Osteoblast (primary cell): ENCODE measurements at regions not wholly inside any gene's neighbourhood (a gene's known extent, or its start where the extent isn't known, plus 50 kb on each side); places are given as distances from the start of the nearest gene placed in this dataset.

Experiments
- DNase-seq: peaks from one replicate; pipeline ENCODE4 v3.0.0; 2011; ENCODE audit warnings: low spot score, mixed read lengths; ENCODE audit not compliant: insufficient read length; ENCODE audit errors: missing footprints
- H2AFZ ChIP-seq: 2 replicates; pipeline ENCODE4 v1.6.0; 2011; ENCODE audit warnings: mild to moderate bottlenecking, low read length
- H3K27ac ChIP-seq: 2 replicates; pipeline ENCODE4 v1.5.1; 2011; ENCODE audit warnings: mild to moderate bottlenecking, low read depth, low read length, moderate library complexity
- H3K27me3 ChIP-seq: 2 replicates; pipeline ENCODE4 v1.6.0; 2012; ENCODE audit warnings: mild to moderate bottlenecking, control low read depth, inconsistent platforms, low read length, moderate library complexity; ENCODE audit not compliant: insufficient read depth
- H3K36me3 ChIP-seq: 2 replicates; pipeline ENCODE4 v1.5.1; 2011; ENCODE audit warnings: mild to moderate bottlenecking, low read length, control low read depth, moderate library complexity; ENCODE audit not compliant: insufficient read depth
- H3K4me1 ChIP-seq: 2 replicates; pipeline ENCODE4 v1.5.1; 2011; ENCODE audit warnings: mild to moderate bottlenecking, low read length, control low read depth, moderate library complexity; ENCODE audit not compliant: insufficient read depth
- H3K4me2 ChIP-seq: 2 replicates; pipeline ENCODE4 v1.6.0; 2011; ENCODE audit warnings: mild to moderate bottlenecking, low read length; ENCODE audit not compliant: insufficient read depth
- H3K4me3 ChIP-seq: fragments of 200-600 bp; sonication (generic); 3 replicates; pipeline ENCODE4 v1.5.1; 2012; ENCODE audit warnings: mild to moderate bottlenecking, low read length, inconsistent platforms; ENCODE audit not compliant: insufficient read depth
- H3K79me2 ChIP-seq: 2 replicates; pipeline ENCODE4 v1.6.0; 2012; ENCODE audit warnings: mild to moderate bottlenecking, low read length, control low read depth, inconsistent platforms; ENCODE audit not compliant: insufficient read depth
- H3K9me3 ChIP-seq: 2 replicates; pipeline ENCODE4 v1.5.1; 2011; ENCODE audit warnings: low read depth, low read length, control low read depth
- H4K20me1 ChIP-seq: 2 replicates; pipeline ENCODE4 v1.6.0; 2012; ENCODE audit warnings: mild to moderate bottlenecking, low read length, control low read depth; ENCODE audit not compliant: insufficient read depth
- CTCF ChIP-seq: IDR thresholded peaks from 2 replicates; pipeline ENCODE4 v1.5.1; 2011; ENCODE audit warnings: mild to moderate bottlenecking, low read depth, low read length, moderate library complexity; ENCODE audit errors: extremely low read depth

- Histone ChIP-seq H3K9me3 (no peaks in the 10 kb centered on the region), H2AFZ (no peak overlapping the region), H3K27ac (peak overlapping the region; percentile 32), H3K36me3 (no peaks in the 10 kb centered on the region), H3K79me2 (no peaks in the 10 kb centered on the region), H3K4me3 (peak overlapping the region; percentile 35), H3K27me3 (no peaks in the 10 kb centered on the region), H3K4me1 (peaks cover 25% of the 10 kb centered on the region), H3K4me2 (peak overlapping the region; percentile 56), H4K20me1 (no peaks in the 10 kb centered on the region)
- no peak for DNase-seq
- TF ChIP-seq CTCF: no peak
Observed at GRCh38 chr13:44318161-44318560, 55.5 kb upstream of the SERP2 start.

GRCh38 chr13:44320611-44321010, 53.0 kb upstream of the SERP2 start:
- no peaks in the 10 kb centered on the region for H3K9me3 ChIP-seq
- H2AFZ ChIP-seq: no peak overlapping the region
- no peaks in the 10 kb centered on the region for H3K27me3 ChIP-seq
- no peaks in the 10 kb centered on the region for H3K79me2 ChIP-seq
- no peak overlapping the region for H3K4me3 ChIP-seq
- H3K36me3 ChIP-seq: no peaks in the 10 kb centered on the region
- H4K20me1 ChIP-seq: no peaks in the 10 kb centered on the region
- no peak for TF ChIP-seq CTCF
- H3K4me1 ChIP-seq: peaks cover 14% of the 10 kb centered on the region
- no peak overlapping the region for H3K4me2 ChIP-seq
- H3K27ac ChIP-seq: no peak overlapping the region
- no peak for DNase-seq

- Histone ChIP-seq H4K20me1 (no peaks in the 10 kb centered on the region), H3K9me3 (no peaks in the 10 kb centered on the region), H3K4me3 (no peak overlapping the region), H2AFZ (no peak overlapping the region), H3K79me2 (no peaks in the 10 kb centered on the region), H3K4me2 (no peak overlapping the region), H3K27me3 (no peaks in the 10 kb centered on the region), H3K27ac (no peak overlapping the region), H3K4me1 (peaks cover 14% of the 10 kb centered on the region), H3K36me3 (no peaks in the 10 kb centered on the region)
- DNase-seq: no peak
- TF ChIP-seq CTCF: no peak
Observed at GRCh38 chr13:44321961-44322360, 51.7 kb upstream of the SERP2 start.

GRCh38 chr13:44322928-44323327, 50.7 kb upstream of the SERP2 start:
- no peak for DNase-seq
- Histone ChIP-seq H3K79me2 (no peaks in the 10 kb centered on the region), H3K4me3 (no peak overlapping the region), H3K4me2 (no peak overlapping the region), H3K4me1 (peaks cover 6% of the 10 kb centered on the region), H2AFZ (no peak overlapping the region), H3K27ac (no peak overlapping the region), H4K20me1 (no peaks in the 10 kb centered on the region), H3K9me3 (no peaks in the 10 kb centered on the region), H3K36me3 (no peaks in the 10 kb centered on the region), H3K27me3 (no peaks in the 10 kb centered on the region)
- no peak for TF ChIP-seq CTCF
